D721Med (cell line): ENCODE measurements at regions not wholly inside any gene's neighbourhood (a gene's known extent, or its start where the extent isn't known, plus 50 kb on each side); places are given as distances from the start of the nearest gene placed in this dataset.

Experiments
- DNase-seq: peaks from one replicate; pipeline ENCODE4 v3.0.0; 2011; ENCODE audit warnings: low spot score; ENCODE audit not compliant: insufficient read length
- FAIRE-seq: peaks from 2 replicates; lab custom pipeline; 2011; peaks lifted over from hg19 to GRCh38; lab: Jason Lieb, UNC
- TF ChIP-seq, protein P1 (sequence below): IDR thresholded peaks from 2 replicates; pipeline ENCODE4 v1.5.1; 2012; ENCODE audit warnings: mild to moderate bottlenecking, control low read depth; ENCODE audit not compliant: insufficient read depth; ENCODE audit errors: missing control alignments

DNA sequence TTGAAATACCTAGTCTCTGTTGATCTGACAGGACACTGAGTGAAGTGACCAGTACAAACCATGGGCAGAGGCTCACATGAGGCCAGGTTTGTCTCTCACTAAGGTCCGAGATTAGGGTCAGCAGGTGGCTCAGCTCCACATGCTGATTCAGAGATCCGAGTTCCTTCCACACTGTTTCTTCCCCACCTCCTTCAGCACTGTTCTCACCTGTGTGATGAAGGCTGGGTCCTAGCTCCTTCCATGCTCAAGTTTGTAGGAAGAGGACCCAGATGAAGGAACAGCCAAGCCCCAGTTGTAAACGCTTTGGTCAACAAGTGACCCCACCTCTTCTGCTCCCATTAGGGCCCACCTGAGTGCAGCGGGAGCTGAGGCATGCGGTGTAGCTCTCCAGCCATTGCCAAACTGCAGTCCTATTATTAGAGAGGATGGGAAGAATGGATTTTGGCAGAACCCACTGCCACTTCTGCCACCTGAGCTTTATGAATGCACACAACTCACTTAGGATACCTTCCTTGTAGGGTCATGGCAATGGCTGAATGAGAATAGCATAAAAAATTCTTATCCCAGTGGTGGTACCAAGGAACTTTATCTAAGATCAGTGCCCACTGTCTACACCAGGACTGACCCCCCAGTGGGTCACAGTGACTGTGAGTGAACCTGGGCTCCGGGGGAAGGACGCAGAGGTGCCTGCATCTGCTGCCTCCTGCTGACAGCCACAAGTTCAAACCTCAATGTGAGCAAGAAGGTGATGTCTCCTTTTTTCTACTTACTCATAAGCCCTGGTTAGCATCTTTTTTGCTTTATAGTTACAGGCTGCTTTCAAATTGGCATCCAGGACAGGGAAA is 324.8 kb upstream of the HS6ST1 start:
- DNase-seq, result no peak
- TF ChIP-seq, protein P1, sequence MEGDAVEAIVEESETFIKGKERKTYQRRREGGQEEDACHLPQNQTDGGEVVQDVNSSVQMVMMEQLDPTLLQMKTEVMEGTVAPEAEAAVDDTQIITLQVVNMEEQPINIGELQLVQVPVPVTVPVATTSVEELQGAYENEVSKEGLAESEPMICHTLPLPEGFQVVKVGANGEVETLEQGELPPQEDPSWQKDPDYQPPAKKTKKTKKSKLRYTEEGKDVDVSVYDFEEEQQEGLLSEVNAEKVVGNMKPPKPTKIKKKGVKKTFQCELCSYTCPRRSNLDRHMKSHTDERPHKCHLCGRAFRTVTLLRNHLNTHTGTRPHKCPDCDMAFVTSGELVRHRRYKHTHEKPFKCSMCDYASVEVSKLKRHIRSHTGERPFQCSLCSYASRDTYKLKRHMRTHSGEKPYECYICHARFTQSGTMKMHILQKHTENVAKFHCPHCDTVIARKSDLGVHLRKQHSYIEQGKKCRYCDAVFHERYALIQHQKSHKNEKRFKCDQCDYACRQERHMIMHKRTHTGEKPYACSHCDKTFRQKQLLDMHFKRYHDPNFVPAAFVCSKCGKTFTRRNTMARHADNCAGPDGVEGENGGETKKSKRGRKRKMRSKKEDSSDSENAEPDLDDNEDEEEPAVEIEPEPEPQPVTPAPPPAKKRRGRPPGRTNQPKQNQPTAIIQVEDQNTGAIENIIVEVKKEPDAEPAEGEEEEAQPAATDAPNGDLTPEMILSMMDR, result no peak
- no peak for FAIRE-seq

DNA sequence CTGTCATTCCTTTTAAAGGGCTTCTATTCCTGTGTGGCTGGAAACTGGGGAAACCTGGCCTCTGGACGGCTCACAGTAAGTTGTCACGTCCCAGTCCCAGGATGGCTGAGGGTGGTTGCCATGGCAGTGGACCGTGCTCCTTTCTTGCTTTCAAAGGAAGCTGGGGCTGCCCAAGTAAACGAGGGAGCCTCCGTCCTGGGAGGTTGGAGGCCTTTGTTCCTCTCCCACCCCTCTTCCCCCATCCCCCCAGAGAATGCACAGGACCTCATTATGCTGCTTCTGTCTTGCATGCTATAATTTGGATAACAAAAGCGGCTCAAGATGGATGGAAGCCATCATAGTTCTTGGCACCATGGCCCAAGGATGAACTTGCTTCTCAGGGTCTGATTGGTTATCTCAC is 325.5 kb upstream of the HS6ST1 start:
- DNase-seq, result no peak
- no peak for FAIRE-seq
- TF ChIP-seq, protein P1, result no peak

DNA sequence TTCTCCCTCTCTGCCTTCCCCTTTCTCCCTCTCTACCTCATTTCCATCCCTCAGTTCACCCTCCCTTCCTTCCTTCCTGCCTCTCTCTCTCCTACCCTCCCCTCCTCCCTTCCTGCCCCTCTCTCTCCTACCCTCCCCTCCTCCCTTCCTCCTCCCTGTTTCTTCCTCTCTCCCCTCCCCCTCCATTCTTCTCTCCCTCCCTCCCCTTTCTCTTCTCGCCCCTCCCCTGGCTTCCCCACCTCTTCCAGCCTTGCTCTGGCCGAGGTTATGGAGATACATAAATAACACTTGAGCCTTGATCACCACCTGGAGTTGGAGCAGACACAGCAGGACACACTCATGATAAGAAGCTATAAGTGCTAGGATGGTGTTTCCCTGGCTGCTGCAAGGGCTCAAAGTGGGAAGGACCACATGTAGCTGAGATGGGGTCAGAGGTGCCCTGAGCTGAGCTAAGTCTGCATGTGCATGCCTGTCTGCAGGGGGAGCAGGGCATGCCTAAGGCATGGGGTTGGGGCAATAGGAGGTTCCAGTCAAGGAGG is 326.1 kb upstream of the HS6ST1 start:
- TF ChIP-seq, protein P1, result no peak
- no peak for DNase-seq
- no peak for FAIRE-seq

DNA sequence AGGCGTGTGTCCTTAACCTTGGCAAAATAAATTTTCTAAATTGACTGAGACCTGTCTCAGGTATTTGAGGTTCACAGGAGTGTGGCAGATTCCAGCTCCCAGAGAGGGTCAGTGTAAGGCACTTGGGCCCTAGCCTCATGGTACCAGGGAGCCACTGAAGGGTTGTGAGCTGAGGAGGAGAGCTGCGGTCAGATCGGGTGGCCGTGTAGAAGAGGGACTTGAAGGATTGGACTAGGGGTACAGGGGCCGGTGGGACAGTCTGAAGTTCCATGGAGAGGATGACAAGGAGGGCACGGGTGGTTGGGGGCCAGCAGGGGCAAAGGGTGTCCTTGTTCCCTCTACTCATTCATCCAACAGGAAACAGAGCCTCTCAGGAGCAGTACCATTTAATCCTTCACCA is 327.0 kb upstream of the HS6ST1 start:
- TF ChIP-seq, protein P1, result no peak
- DNase-seq, result no peak
- FAIRE-seq, result no peak

DNA sequence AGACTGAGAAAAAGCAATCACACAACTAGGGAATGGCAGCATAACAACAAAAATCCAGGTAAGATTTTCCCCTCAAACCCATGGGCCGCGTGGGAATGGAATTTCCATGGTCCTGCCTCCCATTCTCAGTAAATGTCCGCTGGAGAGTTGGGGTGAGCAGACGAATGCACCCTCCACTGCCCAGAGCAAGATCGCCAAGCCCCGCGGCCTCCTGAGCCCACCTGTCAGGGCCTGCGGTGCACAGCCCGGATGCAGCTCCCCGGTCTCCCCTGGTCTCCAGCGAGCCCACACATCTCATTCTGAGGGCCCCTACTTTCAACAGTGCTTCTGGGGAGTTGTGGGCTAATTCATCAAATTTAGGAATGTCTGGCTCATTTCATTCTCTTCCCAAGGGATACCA is 327.4 kb upstream of the HS6ST1 start:
- DNase-seq (no peak), FAIRE-seq (no peak)
- TF ChIP-seq, protein P1, result no peak

DNA sequence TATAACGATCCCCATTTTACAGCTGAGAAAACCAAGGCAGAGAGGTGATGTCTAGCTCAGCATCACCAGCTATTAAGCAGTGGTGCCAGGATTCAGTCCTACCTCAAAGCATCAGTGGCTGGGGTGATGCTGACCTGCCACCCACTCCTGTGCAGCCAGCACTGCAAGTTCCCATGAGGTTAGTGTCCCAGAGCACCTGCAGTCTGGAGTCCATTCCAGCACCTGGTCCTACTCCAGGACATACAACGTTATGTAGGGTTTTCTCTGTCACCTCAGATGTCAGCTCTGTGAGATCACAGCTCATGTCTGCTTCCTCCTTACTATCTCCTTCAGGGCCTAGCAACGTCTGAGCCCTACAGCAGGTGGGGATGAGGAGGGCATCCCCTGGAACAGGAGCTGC is 328.0 kb upstream of the HS6ST1 start:
- DNase-seq (peak; percentile 5), FAIRE-seq (no peak)
- TF ChIP-seq, protein P1, result no peak

DNA sequence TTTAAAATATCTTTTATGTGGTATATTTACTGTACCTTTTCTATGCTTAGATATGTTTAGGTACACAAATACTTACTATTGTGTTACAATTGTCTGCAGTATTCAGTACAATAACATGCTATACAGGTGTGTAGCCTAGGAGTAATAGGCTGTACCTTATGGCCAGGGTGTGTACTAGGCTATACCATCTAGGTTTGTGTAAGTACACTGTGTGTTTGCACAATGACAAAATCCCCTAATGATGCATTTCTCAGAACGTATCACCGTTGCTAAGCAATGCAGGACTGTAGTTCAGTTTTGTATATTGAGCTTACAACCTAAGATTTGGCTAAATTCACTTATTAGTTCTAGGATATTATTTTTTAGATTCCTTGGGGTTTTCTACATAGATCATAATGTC is 332.3 kb upstream of the HS6ST1 start:
- DNase-seq (no peak), FAIRE-seq (no peak)
- TF ChIP-seq, protein P1, result no peak
